ENCODE measurements at regions not wholly inside any gene's neighbourhood (a gene's known extent, or its start where the extent isn't known, plus 50 kb on each side); places are given as distances from the start of the nearest gene placed in this dataset.

- no peak for TF ChIP-seq POLR2A (IDR thresholded peaks at IDR 0.05)
- TF ChIP-seq, protein P1, sequence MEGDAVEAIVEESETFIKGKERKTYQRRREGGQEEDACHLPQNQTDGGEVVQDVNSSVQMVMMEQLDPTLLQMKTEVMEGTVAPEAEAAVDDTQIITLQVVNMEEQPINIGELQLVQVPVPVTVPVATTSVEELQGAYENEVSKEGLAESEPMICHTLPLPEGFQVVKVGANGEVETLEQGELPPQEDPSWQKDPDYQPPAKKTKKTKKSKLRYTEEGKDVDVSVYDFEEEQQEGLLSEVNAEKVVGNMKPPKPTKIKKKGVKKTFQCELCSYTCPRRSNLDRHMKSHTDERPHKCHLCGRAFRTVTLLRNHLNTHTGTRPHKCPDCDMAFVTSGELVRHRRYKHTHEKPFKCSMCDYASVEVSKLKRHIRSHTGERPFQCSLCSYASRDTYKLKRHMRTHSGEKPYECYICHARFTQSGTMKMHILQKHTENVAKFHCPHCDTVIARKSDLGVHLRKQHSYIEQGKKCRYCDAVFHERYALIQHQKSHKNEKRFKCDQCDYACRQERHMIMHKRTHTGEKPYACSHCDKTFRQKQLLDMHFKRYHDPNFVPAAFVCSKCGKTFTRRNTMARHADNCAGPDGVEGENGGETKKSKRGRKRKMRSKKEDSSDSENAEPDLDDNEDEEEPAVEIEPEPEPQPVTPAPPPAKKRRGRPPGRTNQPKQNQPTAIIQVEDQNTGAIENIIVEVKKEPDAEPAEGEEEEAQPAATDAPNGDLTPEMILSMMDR (IDR thresholded peaks at IDR 0.05) = no peak
- H3K4me3 ChIP-seq (ENCODE audit: low read depth, poor library complexity, severe bottlenecking) = no peak overlapping the region
- WGBS, 2 donors = 74 to 81% methylated on average over 9 of the region's 9 CpGs
- no peak for DNase-seq (ENCODE audit: low spot score in 2 of 2)
- intact Hi-C loops (cut with DNase I; ENCODE audit: low total_unique reads) = no loop called here
Measured at GRCh38 chr5:4627929-4628328, 512.2 kb upstream of the ADAMTS16 start.

- H3K4me3 ChIP-seq (ENCODE audit: low read depth, poor library complexity, severe bottlenecking) = no peak overlapping the region
- intact Hi-C loops (cut with DNase I; ENCODE audit: low total_unique reads) = no loop called here
- WGBS, 2 donors = 63 to 66% methylated on average over 14 of the region's 14 CpGs
- no peak for TF ChIP-seq POLR2A (IDR thresholded peaks at IDR 0.05)
- TF ChIP-seq, protein P1 (IDR thresholded peaks at IDR 0.05) = no peak
- no peak for DNase-seq (ENCODE audit: low spot score in 2 of 2)
Measured at GRCh38 chr5:4628645-4629385, 511.3 kb upstream of the ADAMTS16 start.

DNA sequence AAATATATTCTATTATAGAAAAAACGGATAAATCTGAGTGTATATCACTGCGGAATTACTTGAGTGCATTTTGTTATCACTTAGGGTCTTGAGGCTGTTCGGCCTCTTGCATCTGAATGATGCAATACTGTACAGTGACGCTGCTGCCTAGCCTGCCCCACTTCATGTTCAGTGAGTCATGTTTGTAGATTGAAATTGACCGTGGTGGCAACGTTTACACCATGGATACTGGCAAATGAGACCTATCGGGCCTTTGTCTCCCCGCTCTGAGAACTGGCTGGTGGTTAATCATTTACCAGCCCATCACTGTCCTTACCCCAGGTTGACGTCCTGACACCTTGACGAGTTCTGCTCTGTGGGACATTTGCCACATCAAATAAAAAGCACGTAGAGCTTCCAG is 510.1 kb upstream of the ADAMTS16 start:
- intact Hi-C loops (cut with DNase I; ENCODE audit: low total_unique reads) = no loop called here
- WGBS, 2 donors = 92 to 93% methylated on average over 11 of the region's 11 CpGs
- H3K4me3 ChIP-seq (ENCODE audit: low read depth, poor library complexity, severe bottlenecking) = no peak overlapping the region
- DNase-seq (ENCODE audit: low spot score in 2 of 2) = no peak
- no peak for TF ChIP-seq POLR2A (IDR thresholded peaks at IDR 0.05)
- TF ChIP-seq, protein P1 (IDR thresholded peaks at IDR 0.05) = no peak

GRCh38 chr5:4634342-4634741 is 505.8 kb upstream of the ADAMTS16 start:
- DNase-seq (ENCODE audit: low spot score in 2 of 2) = no peak
- no peak for TF ChIP-seq POLR2A (IDR thresholded peaks at IDR 0.05)
- TF ChIP-seq, protein P1 (IDR thresholded peaks at IDR 0.05) = no peak
- whole genome bisulfite sequencing, 2 donors = 71 to 81% methylated on average over 2 of the region's 2 CpGs
- intact Hi-C loops (cut with DNase I; ENCODE audit: low total_unique reads) = no loop called here
- no peak overlapping the region for H3K4me3 ChIP-seq (ENCODE audit: low read depth, poor library complexity, severe bottlenecking)

GRCh38 chr5:4636378-4636777 is 503.8 kb upstream of the ADAMTS16 start:
- DNase-seq (ENCODE audit: low spot score in 2 of 2) = no peak
- intact Hi-C loops (cut with DNase I; ENCODE audit: low total_unique reads) = no loop called here
- H3K4me3 ChIP-seq (ENCODE audit: low read depth, poor library complexity, severe bottlenecking) = no peak overlapping the region
- WGBS, 2 donors = 72 to 93% methylated on average over 6 of the region's 6 CpGs
- TF ChIP-seq POLR2A (IDR thresholded peaks at IDR 0.05) = no peak
- TF ChIP-seq, protein P1 (IDR thresholded peaks at IDR 0.05) = no peak

DNA sequence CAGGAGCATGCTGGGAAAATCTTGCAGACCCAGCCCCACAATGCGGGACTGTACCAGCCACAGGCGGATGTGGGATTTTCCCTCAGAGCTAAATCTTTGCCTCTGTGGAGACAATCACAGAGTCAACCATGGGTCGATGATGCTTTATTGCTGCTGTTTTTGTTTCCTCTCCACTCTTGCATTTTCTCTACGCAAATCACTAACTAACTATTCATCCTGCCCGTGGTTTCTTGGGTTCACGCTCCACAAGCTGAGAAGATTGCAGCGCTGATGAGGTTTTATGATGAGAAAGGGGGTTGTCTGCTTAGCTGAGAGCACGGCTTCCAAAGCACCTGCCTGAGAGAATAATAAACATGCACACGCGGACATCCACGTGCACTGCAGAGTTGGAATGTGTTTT is 500.2 kb upstream of the ADAMTS16 start:
- no peak overlapping the region for H3K4me3 ChIP-seq (ENCODE audit: low read depth, poor library complexity, severe bottlenecking)
- TF ChIP-seq, protein P1 (IDR thresholded peaks at IDR 0.05) = no peak
- TF ChIP-seq POLR2A (IDR thresholded peaks at IDR 0.05) = no peak
- intact Hi-C loops (cut with DNase I; ENCODE audit: low total_unique reads) = no loop called here
- WGBS, 2 donors = 76 to 83% methylated on average over 11 of the region's 11 CpGs
- no peak for DNase-seq (ENCODE audit: low spot score in 2 of 2)
